Keratinocyte (primary cell): ENCODE measurements at regions not wholly inside any gene's neighbourhood (a gene's known extent, or its start where the extent isn't known, plus 50 kb on each side); places are given as distances from the start of the nearest gene placed in this dataset.
"Not testable (repeated sequence)": the region's sequence is repeated elsewhere in the genome, so short reads cannot be mapped to it uniquely, and the experiment has no call there.

ENCODE experiments used
- CTCF ChIP-seq, 3 experiments: IDR thresholded peaks in 1 of 3; conservative IDR thresholded peaks in 1 of 3; optimal IDR thresholded peaks in 1 of 3; 2 replicates in 2 of 3; 3 replicates in 1 of 3; pipeline versions ENCODE3 to v1.5.1; 2011; ENCODE audit warnings: low read length in 3 of 3, mild to moderate bottlenecking in 3 of 3, moderate library complexity in 2 of 3, control low read depth in 1 of 3, inconsistent platforms in 1 of 3; ENCODE audit not compliant: insufficient read depth in 2 of 3; ENCODE audit errors: extremely low read depth in 1 of 3
- EZH2 ChIP-seq: IDR thresholded peaks from one replicate; pipeline ENCODE4 v1.6.1; 2012; ENCODE audit warnings: inconsistent platforms, mild to moderate bottlenecking, low read length, moderate library complexity

- not testable (repeated sequence) for TF ChIP-seq CTCF (optimal IDR thresholded peaks at IDR 0.05 in 1 of 3, IDR thresholded peaks at IDR 0.05 in 1 of 3, conservative IDR thresholded peaks at IDR 0.05 in 1 of 3; ENCODE audit: extremely low read depth in 1 of 3, insufficient read depth in 2 of 3, low read length in 3 of 3); EZH2
Measured at GRCh38 chr2:113365290-113365689, 72.2 kb upstream of the ZNG1B start.
